T-helper 2 cell treated with Interferon-gamma antibody and Interleukin-4, amounts not matched to agents 5 μg/mL and 100 μg/mL, for 36 hours (primary cell): ENCODE measurements at regions not wholly inside any gene's neighbourhood (a gene's known extent, or its start where the extent isn't known, plus 50 kb on each side); places are given as distances from the start of the nearest gene placed in this dataset.
"Not testable (repeated sequence)": the region's sequence is repeated elsewhere in the genome, so short reads cannot be mapped to it uniquely, and the experiment has no call there.

Experiments
- DNase-seq: peaks from one replicate; pipeline ENCODE4 v3.0.0; 2021; ENCODE audit warnings: low spot score
- H3K27ac Mint-ChIP-seq: one replicate; pipeline ENCODE4 v1.8.0; 2021; ENCODE audit warnings: mild to moderate bottlenecking, mixed read lengths
- H3K27me3 Mint-ChIP-seq: one replicate; pipeline ENCODE4 v1.8.0; 2021; ENCODE audit warnings: low read depth, mixed read lengths
- H3K36me3 Mint-ChIP-seq: one replicate; pipeline ENCODE4 v1.8.0; 2021; ENCODE audit warnings: low read depth, mixed read lengths
- H3K4me1 Mint-ChIP-seq: one replicate; pipeline ENCODE4 v1.8.0; 2021; ENCODE audit warnings: low read depth, mixed read lengths
- H3K4me3 Mint-ChIP-seq: one replicate; pipeline ENCODE4 v1.8.0; 2022; ENCODE audit warnings: mild to moderate bottlenecking, moderate library complexity, mixed read lengths
- H3K9me3 Mint-ChIP-seq: one replicate; pipeline ENCODE4 v1.8.0; 2021; ENCODE audit warnings: mixed read lengths

GRCh38 chr5:152184266-152184665, 220.8 kb downstream of the NMUR2 start:
- DNase-seq, result no peak
- H3K9me3 Mint-ChIP-seq, result no peaks in the 10 kb centered on the region
- H3K4me1 Mint-ChIP-seq, result no peaks in the 10 kb centered on the region
- no peaks in the 10 kb centered on the region for H3K36me3 Mint-ChIP-seq
- H3K27me3 Mint-ChIP-seq, result no peaks in the 10 kb centered on the region
- H3K4me3 Mint-ChIP-seq, result no peak overlapping the region
- no peak overlapping the region for H3K27ac Mint-ChIP-seq

GRCh38 chr5:152181461-152181860, 223.6 kb downstream of the NMUR2 start:
- DNase-seq, result no peak
- H3K9me3 Mint-ChIP-seq, result no peaks in the 10 kb centered on the region
- H3K36me3 Mint-ChIP-seq, result no peaks in the 10 kb centered on the region
- no peak overlapping the region for H3K27ac Mint-ChIP-seq
- no peaks in the 10 kb centered on the region for H3K27me3 Mint-ChIP-seq
- no peaks in the 10 kb centered on the region for H3K4me1 Mint-ChIP-seq
- H3K4me3 Mint-ChIP-seq, result no peak overlapping the region

DNA sequence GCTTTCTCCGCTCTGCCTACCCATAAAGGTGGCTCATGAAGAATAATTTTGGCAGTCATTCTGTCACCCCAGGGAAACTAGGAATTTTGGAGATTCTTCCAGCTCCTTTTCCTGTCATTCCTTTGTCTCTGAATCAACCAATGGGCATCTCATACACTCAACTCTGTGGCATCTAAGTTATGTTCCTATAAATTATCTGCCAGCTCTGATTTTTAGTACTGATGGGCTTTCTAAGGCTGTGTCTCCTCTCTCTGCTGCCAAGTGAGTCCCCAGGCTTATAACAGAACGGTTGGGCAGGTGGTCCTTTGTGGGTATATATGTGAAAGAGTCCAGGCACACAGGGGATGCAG, 226.8 kb downstream of the NMUR2 start:
- no peak overlapping the region for H3K27ac Mint-ChIP-seq

GRCh38 chr5:152177626-152178349, 227.3 kb downstream of the NMUR2 start:
- no peaks in the 10 kb centered on the region for H3K36me3 Mint-ChIP-seq
- DNase-seq, result no peak
- no peak overlapping the region for H3K4me3 Mint-ChIP-seq
- H3K9me3 Mint-ChIP-seq, result no peaks in the 10 kb centered on the region
- no peaks in the 10 kb centered on the region for H3K4me1 Mint-ChIP-seq
- no peak overlapping the region for H3K27ac Mint-ChIP-seq
- H3K27me3 Mint-ChIP-seq, result no peaks in the 10 kb centered on the region

More for the DNA sequence above, 226.8 kb downstream of the NMUR2 start:
- Mint-ChIP-seq H3K27me3 (no peaks in the 10 kb centered on the region), H3K4me3 (no peak overlapping the region), H3K9me3 (no peaks in the 10 kb centered on the region), H3K4me1 (no peaks in the 10 kb centered on the region), H3K36me3 (no peaks in the 10 kb centered on the region)
- DNase-seq, result no peak

DNA sequence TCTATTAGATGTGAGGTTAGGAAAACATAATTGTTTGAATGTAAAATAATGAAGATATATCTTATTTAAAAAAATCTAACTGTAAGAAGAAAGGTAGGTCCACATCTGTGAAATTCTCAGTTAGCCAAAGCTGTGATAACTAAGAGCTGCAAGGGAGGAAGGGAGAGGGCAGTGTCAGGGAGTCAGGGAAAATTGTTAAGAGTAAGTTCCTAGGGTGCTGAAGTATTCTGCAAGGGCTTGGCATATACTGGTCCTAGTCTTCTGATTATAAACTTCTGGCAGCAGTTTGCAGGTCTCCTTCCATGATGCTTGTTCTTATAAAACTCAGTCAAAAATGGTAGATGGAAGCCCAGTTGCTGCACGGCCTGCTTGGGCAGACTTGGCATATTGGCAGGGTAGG, 233.2 kb downstream of the NMUR2 start:
- Mint-ChIP-seq H3K27me3 (peaks cover 2% of the 10 kb centered on the region), H3K4me1 (no peaks in the 10 kb centered on the region), H3K27ac (no peak overlapping the region), H3K4me3 (no peak overlapping the region), H3K36me3 (no peaks in the 10 kb centered on the region), H3K9me3 (no peaks in the 10 kb centered on the region)
- no peak for DNase-seq

- no peak for DNase-seq
- Mint-ChIP-seq H3K36me3 (no peaks in the 10 kb centered on the region), H3K4me1 (no peaks in the 10 kb centered on the region), H3K27me3 (peaks cover 2% of the 10 kb centered on the region), H3K27ac (no peak overlapping the region), H3K9me3 (no peaks in the 10 kb centered on the region), H3K4me3 (no peak overlapping the region)
Observed at GRCh38 chr5:152170350-152170749, 234.7 kb downstream of the NMUR2 start.

DNA sequence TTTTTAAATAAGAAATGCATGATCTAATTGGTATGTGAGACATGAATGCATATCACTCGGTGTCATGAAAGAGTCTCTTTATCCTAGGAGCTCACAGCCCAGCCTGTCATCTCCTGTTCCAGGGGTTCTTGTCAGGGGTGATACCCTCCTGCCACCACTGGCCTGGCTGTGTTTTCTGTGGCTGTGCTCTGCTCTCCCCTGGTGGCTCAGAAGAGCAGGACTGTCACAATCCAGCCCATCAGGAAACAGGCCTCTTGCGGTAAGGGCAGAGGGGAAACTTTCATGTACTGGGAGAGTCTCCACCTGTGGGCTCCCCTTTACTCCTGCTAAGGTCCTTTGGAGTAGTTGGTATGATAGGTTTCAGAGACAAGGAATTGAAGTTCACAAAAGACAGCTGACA, 240.2 kb upstream of the GLRA1 start:
- DNase-seq, result no peak

GRCh38 chr5:152159894-152160293, 235.2 kb upstream of the GLRA1 start:
- not testable (repeated sequence) for H3K27ac Mint-ChIP-seq, H3K9me3 Mint-ChIP-seq, H3K4me1 Mint-ChIP-seq, H3K27me3 Mint-ChIP-seq, DNase-seq, H3K4me3 Mint-ChIP-seq, H3K36me3 Mint-ChIP-seq

More for the DNA sequence above, 240.2 kb upstream of the GLRA1 start:
- Mint-ChIP-seq H3K27me3 (no peaks in the 10 kb centered on the region), H3K9me3 (no peaks in the 10 kb centered on the region), H3K27ac (no peak overlapping the region), H3K4me1 (no peaks in the 10 kb centered on the region), H3K4me3 (no peak overlapping the region), H3K36me3 (no peaks in the 10 kb centered on the region)

DNA sequence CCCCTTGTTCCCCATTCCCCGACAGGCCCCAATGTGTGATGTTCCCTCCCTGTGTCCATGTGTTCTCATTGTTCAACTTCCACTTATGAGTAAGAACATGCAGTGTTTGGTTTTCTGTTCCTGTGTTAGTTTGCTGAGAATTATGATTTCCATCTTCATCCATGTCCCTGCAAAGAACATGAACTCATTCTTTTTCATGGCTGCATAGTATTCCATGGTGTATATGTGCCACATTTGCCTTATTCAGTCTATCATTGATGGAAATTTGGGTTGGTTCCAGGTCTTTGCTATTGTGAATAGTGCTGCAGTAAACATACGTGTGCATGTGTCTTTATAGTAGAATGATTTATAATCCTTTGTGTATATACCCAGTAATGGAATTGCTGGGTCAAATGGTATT, 229.8 kb upstream of the GLRA1 start:
- not testable (repeated sequence) for H3K27ac Mint-ChIP-seq, H3K9me3 Mint-ChIP-seq, H3K4me1 Mint-ChIP-seq, H3K27me3 Mint-ChIP-seq, H3K4me3 Mint-ChIP-seq, DNase-seq, H3K36me3 Mint-ChIP-seq

DNA sequence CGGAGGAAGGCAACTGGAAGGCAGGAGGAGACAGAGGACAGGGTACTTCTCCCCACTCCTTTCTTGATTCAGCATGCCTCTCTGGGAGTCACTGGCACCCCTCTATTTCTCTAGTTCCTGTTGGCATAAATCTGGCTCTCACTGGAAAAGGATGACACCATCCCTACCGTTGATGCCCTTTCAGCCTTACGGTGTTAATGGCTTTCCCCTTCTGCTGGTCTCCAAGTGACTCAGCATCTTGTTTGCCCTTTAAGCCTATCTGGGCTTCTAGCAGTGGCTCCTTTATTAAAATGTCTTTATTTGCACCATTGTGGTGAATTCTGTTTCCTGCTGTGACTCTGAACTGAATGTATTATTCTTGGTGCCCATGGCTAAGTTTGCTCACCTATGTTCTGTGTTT, 227.3 kb upstream of the GLRA1 start:
- H3K27ac Mint-ChIP-seq, result no peak overlapping the region
- H3K36me3 Mint-ChIP-seq, result no peaks in the 10 kb centered on the region
- no peaks in the 10 kb centered on the region for H3K4me1 Mint-ChIP-seq
- no peaks in the 10 kb centered on the region for H3K9me3 Mint-ChIP-seq
- no peak for DNase-seq
- H3K4me3 Mint-ChIP-seq, result no peak overlapping the region
- no peaks in the 10 kb centered on the region for H3K27me3 Mint-ChIP-seq

DNA sequence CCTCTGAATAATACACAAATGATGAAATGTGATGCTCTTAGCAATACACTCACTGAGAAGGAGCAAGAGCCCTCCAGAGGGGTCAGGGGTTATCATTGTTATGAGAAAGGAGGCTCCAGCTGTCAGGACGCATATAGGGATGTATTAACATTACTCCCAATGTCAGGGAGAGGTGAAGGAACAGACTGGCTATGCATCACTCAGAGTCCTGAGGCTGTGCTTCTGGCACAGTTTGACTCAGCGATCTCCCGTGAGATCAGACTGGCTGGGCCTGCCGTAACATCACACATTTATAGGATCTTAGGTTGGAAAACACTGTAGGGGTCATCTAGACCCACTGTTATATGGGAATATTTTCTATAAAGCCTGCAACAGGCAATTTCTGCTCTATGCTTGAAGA, 226.5 kb upstream of the GLRA1 start:
- H3K4me3 Mint-ChIP-seq, result no peak overlapping the region
- H3K27me3 Mint-ChIP-seq, result no peaks in the 10 kb centered on the region
- H3K9me3 Mint-ChIP-seq, result no peaks in the 10 kb centered on the region
- no peaks in the 10 kb centered on the region for H3K4me1 Mint-ChIP-seq
- DNase-seq, result no peak
- no peak overlapping the region for H3K27ac Mint-ChIP-seq
- H3K36me3 Mint-ChIP-seq, result no peaks in the 10 kb centered on the region

DNA sequence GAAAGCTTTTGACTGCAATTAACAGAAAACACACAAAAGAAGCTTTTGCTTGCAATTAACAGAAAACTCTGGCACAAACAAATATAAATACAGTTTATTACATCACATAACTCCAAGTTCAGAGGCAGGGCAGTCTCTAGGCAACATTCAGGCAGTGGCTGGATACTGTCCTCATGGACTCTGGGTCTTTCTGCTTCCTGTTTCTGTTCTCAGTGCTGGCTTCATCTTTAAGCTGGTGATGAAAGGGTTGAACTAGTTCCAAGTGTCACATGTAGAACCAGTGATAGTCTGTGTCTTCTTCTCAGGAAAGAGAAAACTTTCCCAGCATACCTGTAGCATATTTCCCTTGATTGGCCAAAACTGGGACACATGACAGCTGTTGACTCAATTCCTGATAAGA, 222.6 kb upstream of the GLRA1 start:
- no peak overlapping the region for H3K27ac Mint-ChIP-seq
- no peaks in the 10 kb centered on the region for H3K27me3 Mint-ChIP-seq
- H3K4me1 Mint-ChIP-seq, result no peaks in the 10 kb centered on the region
- DNase-seq, result no peak
- H3K36me3 Mint-ChIP-seq, result no peaks in the 10 kb centered on the region
- H3K4me3 Mint-ChIP-seq, result no peak overlapping the region
- no peaks in the 10 kb centered on the region for H3K9me3 Mint-ChIP-seq

- Mint-ChIP-seq H3K4me1 (no peaks in the 10 kb centered on the region), H3K27ac (no peak overlapping the region), H3K4me3 (no peak overlapping the region), H3K36me3 (no peaks in the 10 kb centered on the region), H3K9me3 (no peaks in the 10 kb centered on the region), H3K27me3 (no peaks in the 10 kb centered on the region)
- DNase-seq, result no peak
Observed at GRCh38 chr5:152146566-152146965, 221.9 kb upstream of the GLRA1 start.

DNA sequence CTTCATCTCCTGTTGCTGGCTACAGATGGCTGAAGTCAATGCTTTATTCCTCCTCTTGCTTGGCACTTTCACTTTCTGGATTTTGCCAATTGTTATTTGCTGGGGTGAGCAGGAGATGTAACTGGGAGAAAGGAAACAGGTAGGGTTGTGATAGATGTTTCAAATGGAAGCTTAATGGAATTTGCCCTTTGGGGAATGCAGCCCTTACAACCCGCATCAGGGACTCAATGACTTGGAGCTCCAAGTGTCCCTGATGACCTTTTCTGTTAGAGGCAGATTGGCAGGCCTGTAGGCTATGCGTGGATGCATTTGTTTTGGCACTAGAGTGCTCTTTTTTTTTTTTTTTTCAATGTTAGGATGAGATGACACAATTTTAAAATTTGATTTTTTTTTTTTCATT, 219.9 kb upstream of the GLRA1 start:
- Mint-ChIP-seq H3K27me3 (no peaks in the 10 kb centered on the region), H3K4me3 (no peak overlapping the region), H3K9me3 (no peaks in the 10 kb centered on the region), H3K36me3 (no peaks in the 10 kb centered on the region), H3K27ac (no peak overlapping the region), H3K4me1 (no peaks in the 10 kb centered on the region)
- DNase-seq, result no peak

- Mint-ChIP-seq H3K27ac (no peak overlapping the region), H3K27me3 (no peaks in the 10 kb centered on the region), H3K36me3 (no peaks in the 10 kb centered on the region), H3K4me3 (no peak overlapping the region), H3K4me1 (no peaks in the 10 kb centered on the region), H3K9me3 (no peaks in the 10 kb centered on the region)
- DNase-seq, result no peak
Observed at GRCh38 chr5:152144030-152144429, 219.4 kb upstream of the GLRA1 start.
